GM19328 (cell line): ENCODE measurements at regions not wholly inside any gene's neighbourhood (a gene's known extent, or its start where the extent isn't known, plus 50 kb on each side); places are given as distances from the start of the nearest gene placed in this dataset.
"Not testable (repeated sequence)": the region's sequence is repeated elsewhere in the genome, so short reads cannot be mapped to it uniquely, and the experiment has no call there.

ENCODE experiments used
- ATAC-seq: cut with Tn5 transposase; IDR thresholded peaks from one replicate; pipeline ENCODE4 v1.9.1; 2021; ENCODE audit warnings: mild to moderate bottlenecking, moderate library complexity; ENCODE audit not compliant: unreplicated experiment

- ATAC-seq, result peak; percentile 76
Observed at GRCh38 chr4:154164931-154165839, 326.4 kb downstream of the DCHS2 start.

GRCh38 chr4:154160519-154161301 is 330.9 kb downstream of the DCHS2 start:
- no peak for ATAC-seq

GRCh38 chr4:154158361-154159155 is 333.0 kb downstream of the DCHS2 start:
- no peak for ATAC-seq

- ATAC-seq, result no peak
Observed at GRCh38 chr4:154152546-154152945, 339.1 kb downstream of the DCHS2 start.

- ATAC-seq, result not testable (repeated sequence)
Observed at GRCh38 chr4:154149236-154149635, 342.4 kb downstream of the DCHS2 start.

- no peak for ATAC-seq
Observed at GRCh38 chr4:154143720-154144119, 347.9 kb downstream of the DCHS2 start.

- ATAC-seq, result no peak
Observed at GRCh38 chr4:154142664-154143063, 348.9 kb downstream of the DCHS2 start.

GRCh38 chr4:154140869-154141268 is 350.7 kb downstream of the DCHS2 start:
- no peak for ATAC-seq

- ATAC-seq, result no peak
Observed at GRCh38 chr4:154137320-154137905, 348.5 kb upstream of the SFRP2 start.

GRCh38 chr4:154135576-154135975 is 346.7 kb upstream of the SFRP2 start:
- no peak for ATAC-seq

GRCh38 chr4:154132406-154132805 is 343.5 kb upstream of the SFRP2 start:
- no peak for ATAC-seq

GRCh38 chr4:154126276-154126675 is 337.4 kb upstream of the SFRP2 start:
- no peak for ATAC-seq

GRCh38 chr4:154125340-154125739 is 336.5 kb upstream of the SFRP2 start:
- ATAC-seq, result no peak

- no peak for ATAC-seq
Observed at GRCh38 chr4:154124539-154125255, 335.8 kb upstream of the SFRP2 start.

- no peak for ATAC-seq
Observed at GRCh38 chr4:154123897-154124296, 335.0 kb upstream of the SFRP2 start.

GRCh38 chr4:154120690-154121345 is 331.9 kb upstream of the SFRP2 start:
- no peak for ATAC-seq

- ATAC-seq, result no peak
Observed at GRCh38 chr4:154120006-154120676, 331.3 kb upstream of the SFRP2 start.

GRCh38 chr4:154119317-154119716 is 330.4 kb upstream of the SFRP2 start:
- no peak for ATAC-seq

GRCh38 chr4:154117726-154118125 is 328.8 kb upstream of the SFRP2 start:
- not testable (repeated sequence) for ATAC-seq
